IMR-90 (cell line): ENCODE measurements at regions not wholly inside any gene's neighbourhood (a gene's known extent, or its start where the extent isn't known, plus 50 kb on each side); places are given as distances from the start of the nearest gene placed in this dataset.

ENCODE experiments used
- ATAC-seq: fragments of 200-7000 bp; cut with Tn5 transposase; 2 replicates; pipeline ENCODE4 v1.9.1; 2020; ENCODE audit warnings: low read depth, mild to moderate bottlenecking, moderate library complexity
- BruUV-seq: library from RNA; stranded (reverse); fragments of 400-500 nt; replicated peaks from 2 replicates; lab custom pipeline; 2021; lab: Mats Ljungman, UMichigan
- CTCF ChIA-PET: fragments of 300-600 bp; formaldehyde crosslinking; extraction: SDS; loops from one replicate; lab custom pipeline; 2021; ENCODE audit warnings: antibody characterized with exemption; lab: Yijun Ruan, JAX
- POLR2A ChIA-PET: fragments of 300-600 bp; sonication (Branson Sonifier 250); formaldehyde crosslinking; loops from one replicate; lab custom pipeline; 2022; ENCODE audit warnings: antibody characterized with exemption; ENCODE audit not compliant: unreplicated experiment; lab: Charles Lee
- DNase-seq: peaks from one replicate; pipeline ENCODE4 v3.0.0; 2013
- H2AFZ ChIP-seq: replicated peaks from 2 replicates; pipeline ENCODE3; 2013; ENCODE audit warnings: low read length, mild to moderate bottlenecking; ENCODE audit not compliant: poor library complexity
- H2AK5ac ChIP-seq: 2 replicates; pipeline ENCODE4 v1.6.1; 2013; ENCODE audit warnings: low read depth, low read length, inconsistent platforms
- H2AK9ac ChIP-seq: replicated peaks from 2 replicates; pipeline ENCODE3; 2013; ENCODE audit warnings: mild to moderate bottlenecking, low read depth, low read length, moderate library complexity; ENCODE audit not compliant: poor library complexity
- H2BK120ac ChIP-seq: 2 replicates; pipeline ENCODE4 v1.6.1; 2013; ENCODE audit warnings: low read depth, low read length, inconsistent platforms
- H2BK15ac ChIP-seq: 3 replicates; pipeline ENCODE4 v1.6.1; 2013; ENCODE audit warnings: low read depth, low read length, inconsistent platforms
- H2BK20ac ChIP-seq: 2 replicates; pipeline ENCODE4 v1.6.1; 2013; ENCODE audit warnings: low read depth, mild to moderate bottlenecking, inconsistent platforms, low read length, moderate library complexity
- H2BK5ac ChIP-seq: 2 replicates; pipeline ENCODE4 v1.6.1; 2013; ENCODE audit warnings: mild to moderate bottlenecking, low read depth, low read length, inconsistent platforms; ENCODE audit not compliant: poor library complexity, severe bottlenecking
- H3K14ac ChIP-seq: replicated peaks from 2 replicates; pipeline ENCODE4 v1.6.1; 2013; ENCODE audit warnings: low read depth, low read length, inconsistent platforms
- H3K18ac ChIP-seq: 2 replicates; pipeline ENCODE4 v1.6.1; 2013; ENCODE audit warnings: low read depth, low read length, control low read depth
- H3K23ac ChIP-seq: 2 replicates; pipeline ENCODE4 v1.6.1; 2013; ENCODE audit warnings: low read depth, low read length, inconsistent platforms
- H3K27ac ChIP-seq: 2 replicates; pipeline ENCODE4 v1.5.1; 2013; ENCODE audit warnings: mild to moderate bottlenecking, control low read depth, low read length; ENCODE audit not compliant: insufficient read depth
- H3K27me3 ChIP-seq: 2 replicates; pipeline ENCODE4 v1.6.1; 2013; ENCODE audit warnings: low read length; ENCODE audit not compliant: control insufficient read depth, insufficient read depth
- H3K36me3 ChIP-seq: 2 replicates; pipeline ENCODE4 v1.6.1; 2013; ENCODE audit warnings: low read length, mixed read lengths; ENCODE audit not compliant: control insufficient read depth, insufficient read depth
- H3K4ac ChIP-seq: 2 replicates; pipeline ENCODE4 v1.6.1; 2013; ENCODE audit warnings: low read depth, low read length, inconsistent platforms
- H3K4me1 ChIP-seq: 2 replicates; pipeline ENCODE4 v1.6.1; 2013; ENCODE audit warnings: low read length, mixed read lengths; ENCODE audit not compliant: control insufficient read depth, insufficient read depth
- H3K4me2 ChIP-seq: 2 replicates; pipeline ENCODE4 v1.6.1; 2013; ENCODE audit warnings: low read depth, mild to moderate bottlenecking, control low read depth, low read length, moderate library complexity
- H3K4me3 ChIP-seq: 2 replicates; pipeline ENCODE4 v1.5.1; 2013; ENCODE audit warnings: low read depth, mild to moderate bottlenecking, control low read depth, low read length, moderate library complexity; ENCODE audit not compliant: insufficient read depth
- H3K56ac ChIP-seq: 2 replicates; pipeline ENCODE4 v1.6.1; 2013; ENCODE audit warnings: low read length, inconsistent platforms; ENCODE audit not compliant: insufficient read depth; ENCODE audit errors: extremely low read depth
- H3K79me1 ChIP-seq, 2 experiments: 2 replicates each; pipeline ENCODE4 v1.6.1; 2013; ENCODE audit warnings: low read length in 2 of 2, inconsistent platforms in 1 of 2, low read depth in 1 of 2
- H3K9ac ChIP-seq: 2 replicates; pipeline ENCODE4 v1.6.1; 2013; ENCODE audit warnings: low read depth, low read length, control low read depth
- H3K9me1 ChIP-seq: 2 replicates; pipeline ENCODE4 v1.6.1; 2013; ENCODE audit warnings: low read length, inconsistent platforms; ENCODE audit not compliant: insufficient read depth
- H3K9me3 ChIP-seq: 2 replicates; pipeline ENCODE4 v1.6.1; 2013; ENCODE audit warnings: low read length; ENCODE audit not compliant: control insufficient read depth, insufficient read depth
- H4K20me1 ChIP-seq: 2 replicates; pipeline ENCODE4 v1.6.1; 2013; ENCODE audit warnings: low read length, inconsistent platforms; ENCODE audit not compliant: insufficient read depth
- H4K5ac ChIP-seq: 2 replicates; pipeline ENCODE4 v1.6.1; 2013; ENCODE audit warnings: mild to moderate bottlenecking, low read depth, low read length, control low read depth
- H4K8ac ChIP-seq, 2 experiments: 2 replicates each; pipeline ENCODE4 v1.6.1; 2013; ENCODE audit warnings: low read depth in 2 of 2, low read length in 2 of 2, control low read depth in 1 of 2, inconsistent platforms in 1 of 2
- H4K91ac ChIP-seq: 2 replicates; pipeline ENCODE4 v1.6.1; 2013; ENCODE audit warnings: low read depth, low read length, inconsistent platforms; ENCODE audit not compliant: insufficient read depth
- BHLHE40 ChIP-seq: fragments of 150-350 bp; IDR thresholded peaks from 2 replicates; pipeline ENCODE4 v1.6.1; 2016; ENCODE audit warnings: mild to moderate bottlenecking, low read depth, low read length
- CEBPB ChIP-seq: IDR thresholded peaks from 2 replicates; pipeline ENCODE4 v1.6.1; 2012; ENCODE audit warnings: low read depth, low read length, improper control_type of control experiment
- ELK1 ChIP-seq: fragments of 150-350 bp; IDR thresholded peaks from 2 replicates; pipeline ENCODE4 v1.6.1; 2016; ENCODE audit warnings: low read depth, mild to moderate bottlenecking, low read length, moderate library complexity, borderline replicate concordance
- FOS ChIP-seq: fragments of 150-350 bp; IDR thresholded peaks from 2 replicates; pipeline ENCODE4 v1.6.1; 2016; ENCODE audit warnings: low read depth, low read length
- MAZ ChIP-seq: IDR thresholded peaks from 2 replicates; pipeline ENCODE4 v1.6.1; 2012; ENCODE audit warnings: low read depth, mild to moderate bottlenecking, low read length, improper control_type of control experiment, moderate library complexity, borderline replicate concordance
- NFE2L2 ChIP-seq: fragments of 150-350 bp; IDR thresholded peaks from 2 replicates; pipeline ENCODE4 v1.6.1; 2016; ENCODE audit warnings: low read depth, mild to moderate bottlenecking, low read length
- POLR2A ChIP-seq: IDR thresholded peaks from 2 replicates; pipeline ENCODE4 v1.6.1; 2012; ENCODE audit warnings: mild to moderate bottlenecking, low read depth, low read length
- RAD21 ChIP-seq: IDR thresholded peaks from 2 replicates; pipeline ENCODE4 v1.6.1; 2012; ENCODE audit warnings: low read length, improper control_type of control experiment
- RFX5 ChIP-seq: IDR thresholded peaks from 2 replicates; pipeline ENCODE4 v1.8.0; 2012; ENCODE audit warnings: low read depth, mild to moderate bottlenecking, low read length, moderate library complexity
- SMC3 ChIP-seq: fragments of 150-350 bp; IDR thresholded peaks from 2 replicates; pipeline ENCODE4 v1.6.1; 2016; ENCODE audit warnings: low read depth, mild to moderate bottlenecking, antibody characterized with exemption, low read length, moderate library complexity
- WGBS, 2 experiments: methylation state at CpG; one replicate each; pipeline versions ENCODE4 v1.1.5 to v1.1.7; 2013; ENCODE audit warnings: missing lambda C conversion rate in 2 of 2; ENCODE audit not compliant: insufficient read length in 1 of 2; ENCODE audit errors: extremely low coverage in 2 of 2; 5-methylcytosine and 5-hydroxymethylcytosine counted together
- dilution Hi-C: fragments of 300-500 bp; cut with HindIII; formaldehyde crosslinking; loops from one replicate; pipeline ENCODE4 v1.14.3; 2018; ENCODE audit warnings: low sequenced_read_pairs; ENCODE audit not compliant: unreplicated experiment
- in situ Hi-C: fragments of 300-500 bp; cut with MboI; formaldehyde crosslinking; loops from 3 replicates; pipeline ENCODE4 v1.14.3; 2019; ENCODE audit warnings: low sequenced_read_pairs, inconsistent platforms, mixed read lengths
- intact Hi-C: fragments of 100-400 bp; cut with micrococcal nuclease; formaldehyde crosslinking; loops from 2 replicates; pipeline ENCODE4 v1.10.0; 2022

- H2BK15ac ChIP-seq = no peak overlapping the region
- H2AFZ ChIP-seq = no peak overlapping the region
These were observed 73.9 kb downstream of the BMP4 start for GRCh38 chr14:53882684-53883083.

More at GRCh38 chr14:53882684-53883083, 73.9 kb downstream of the BMP4 start:
- ATAC-seq (no peak), DNase-seq (peak; percentile 17)
- no peaks in the 10 kb centered on the region for H3K9me3 ChIP-seq
- intact Hi-C loops = loop anchor here (5.0 kb wide), 1 partner anchor 65 kb away; no protein-coding TSS in a partner anchor
- no peak overlapping the region for H3K56ac ChIP-seq
- no peak overlapping the region for H2BK120ac ChIP-seq
- no peak overlapping the region for H3K14ac ChIP-seq
- H4K5ac ChIP-seq = no peak overlapping the region
- H2BK5ac ChIP-seq = no peak overlapping the region
- in situ Hi-C loops = no loop called here
- TF ChIP-seq POLR2A = no peak
- no peak for TF ChIP-seq SMC3
- TF ChIP-seq BHLHE40 = no peak
- TF ChIP-seq MAZ = no peak
- no peak for TF ChIP-seq RFX5
- TF ChIP-seq CEBPB = no peak
- no peak for TF ChIP-seq NFE2L2
- no peak for TF ChIP-seq RAD21
- no peak for TF ChIP-seq ELK1
- no peak for TF ChIP-seq FOS
- no peak overlapping the region for H3K4me3 ChIP-seq
- 71% methylated on average over 2 of the region's 4 CpGs; no CpG with 5 or more reads in 1 of the 2 experiments for WGBS, 2 experiments
- no peaks in the 10 kb centered on the region for H3K27me3 ChIP-seq
- H2BK20ac ChIP-seq = no peak overlapping the region
- H2AK5ac ChIP-seq = no peak overlapping the region
- peaks cover 4% of the 10 kb centered on the region for H3K4me1 ChIP-seq
- BruUV-seq = no TSS peak
- no peak overlapping the region for H2AK9ac ChIP-seq
- ChIA-PET POLR2A (no interaction called here), CTCF (interaction anchor here (0.7 to 1.8 kb wide), 2 partner anchors 81 to 342 kb away, joined by 3 to 4 read pairs; no protein-coding TSS in a partner anchor)
- H3K4me2 ChIP-seq = no peak overlapping the region
- H3K79me1 ChIP-seq = no peaks in the 10 kb centered on the region
- H4K8ac ChIP-seq = no peak overlapping the region
- H3K23ac ChIP-seq = no peak overlapping the region
- no peak overlapping the region for H3K9ac ChIP-seq
- no peak overlapping the region for H3K18ac ChIP-seq
- H3K27ac ChIP-seq = no peak overlapping the region
- no peak overlapping the region for H4K91ac ChIP-seq
- no peaks in the 10 kb centered on the region; the same call in 1 of the 2 replicates for H3K9me1 ChIP-seq
- dilution Hi-C loops = no loop called here
- H3K36me3 ChIP-seq = no peaks in the 10 kb centered on the region
- H4K20me1 ChIP-seq = no peaks in the 10 kb centered on the region
- H3K4ac ChIP-seq = no peak overlapping the region
